Fibroblast of skin of left quadriceps (primary cell): ENCODE measurements at regions not wholly inside any gene's neighbourhood (a gene's known extent, or its start where the extent isn't known, plus 50 kb on each side); places are given as distances from the start of the nearest gene placed in this dataset.
"Not testable (repeated sequence)": the region's sequence is repeated elsewhere in the genome, so short reads cannot be mapped to it uniquely, and the experiment has no call there.

Experiments
- DNase-seq, 2 experiments: peaks; one replicate each; pipeline ENCODE4 v3.0.0-alpha.2; 2013; ENCODE audit warnings: low read depth in 2 of 2

DNA sequence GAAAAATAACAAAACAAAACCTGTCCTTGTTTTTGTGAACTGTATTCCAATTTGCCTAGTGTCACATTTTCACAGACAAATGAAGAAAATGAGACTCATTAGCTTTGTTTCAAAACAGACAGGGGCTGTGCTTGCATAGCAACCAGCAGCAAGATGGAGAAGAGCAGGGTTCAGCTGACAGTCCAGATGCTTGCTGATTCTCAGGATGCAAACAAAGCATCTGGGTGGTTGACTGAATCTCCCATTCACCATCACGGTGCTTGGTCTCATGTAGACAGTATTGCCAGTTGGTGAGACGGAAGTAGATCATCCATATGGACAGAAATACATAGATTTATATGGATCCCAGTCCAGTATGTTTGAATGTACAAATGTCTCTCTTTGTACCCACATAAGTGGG lies 326.8 kb downstream of the CCDC85A start:
- DNase-seq, result no peak

DNA sequence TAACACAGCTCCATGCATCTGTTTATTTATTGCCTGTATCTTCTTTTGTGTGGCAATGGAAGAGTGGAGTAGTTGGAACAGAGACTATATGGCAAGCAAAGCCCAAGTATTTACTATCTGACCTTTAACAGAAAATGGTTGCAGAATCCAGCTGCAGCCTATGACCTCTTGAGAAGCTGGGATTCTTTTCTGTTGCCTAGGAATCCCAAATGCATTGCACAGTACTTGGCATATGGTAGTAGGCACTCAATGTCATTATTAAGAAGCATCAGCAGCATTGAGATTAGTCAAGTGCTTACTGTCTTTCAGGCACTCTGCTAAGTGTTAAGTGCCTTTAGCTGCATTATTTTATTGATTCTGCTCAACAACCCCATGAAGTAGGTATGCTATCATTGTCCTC lies 331.6 kb downstream of the CCDC85A start:
- DNase-seq, result no peak

GRCh38 chr2:56519806-56520205 lies 336.0 kb downstream of the CCDC85A start:
- no peak for DNase-seq

DNA sequence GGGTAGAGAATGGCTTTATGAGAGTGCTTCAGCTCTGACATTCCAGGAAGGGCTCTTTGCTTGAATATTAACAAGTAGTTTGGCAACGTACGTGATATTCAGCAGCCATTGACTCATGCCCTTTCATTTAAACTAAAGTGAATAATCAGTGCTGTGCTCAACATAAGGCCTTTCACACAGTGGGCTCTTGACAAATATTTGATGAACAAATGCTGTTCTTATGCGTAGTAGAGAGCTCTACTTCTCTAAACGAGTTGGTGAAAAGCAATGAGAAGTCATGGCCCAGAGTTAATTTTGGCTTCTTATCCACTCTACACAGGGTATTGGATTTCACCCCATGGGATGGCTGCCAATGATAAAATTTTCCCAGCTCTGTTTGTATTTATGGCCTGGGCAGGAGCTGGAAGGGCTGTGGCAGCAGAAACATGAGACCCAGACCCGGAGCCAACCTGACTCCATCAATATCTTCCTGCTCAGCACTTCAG lies 338.9 kb downstream of the CCDC85A start:
- DNase-seq, result peak; percentile 26 to 28

GRCh38 chr2:56523816-56524215 lies 340.0 kb downstream of the CCDC85A start:
- peak in 1 of 2 experiments; percentile 24 for DNase-seq

DNA sequence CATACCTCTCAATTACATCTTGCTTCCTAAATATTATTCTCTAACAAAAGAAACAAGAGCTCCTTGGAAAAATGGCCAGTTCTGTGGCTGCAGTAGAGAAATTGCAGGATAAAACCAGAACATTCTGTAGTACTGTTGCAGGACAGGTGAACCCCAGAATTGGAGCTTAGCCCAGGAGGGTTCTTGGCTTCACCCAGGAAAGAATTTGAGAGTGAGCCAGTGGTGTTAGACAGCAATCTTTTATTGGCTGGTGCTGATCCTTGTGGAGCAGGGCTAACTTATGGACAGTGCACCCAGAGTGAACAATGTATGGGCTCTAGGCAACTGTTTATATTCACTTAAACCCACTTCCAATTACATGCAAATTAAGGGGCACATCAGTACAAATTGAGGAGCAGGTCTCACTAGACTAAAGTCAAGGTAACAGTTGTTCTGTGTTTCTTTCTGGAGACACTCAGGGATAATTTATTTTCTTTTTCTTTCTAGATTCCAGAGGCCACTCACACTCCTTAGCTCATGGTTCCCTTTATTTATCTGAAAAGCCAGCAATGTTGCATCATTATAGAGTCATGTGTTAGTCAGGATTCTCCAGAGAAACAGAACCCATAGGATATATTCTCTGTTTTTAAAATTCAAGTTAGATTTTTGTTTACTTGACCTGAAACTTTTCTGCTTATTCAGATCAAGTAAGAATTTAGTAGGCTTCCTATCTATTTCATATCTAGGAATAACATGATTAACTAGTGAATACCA lies 348.1 kb downstream of the CCDC85A start:
- no peak for DNase-seq

DNA sequence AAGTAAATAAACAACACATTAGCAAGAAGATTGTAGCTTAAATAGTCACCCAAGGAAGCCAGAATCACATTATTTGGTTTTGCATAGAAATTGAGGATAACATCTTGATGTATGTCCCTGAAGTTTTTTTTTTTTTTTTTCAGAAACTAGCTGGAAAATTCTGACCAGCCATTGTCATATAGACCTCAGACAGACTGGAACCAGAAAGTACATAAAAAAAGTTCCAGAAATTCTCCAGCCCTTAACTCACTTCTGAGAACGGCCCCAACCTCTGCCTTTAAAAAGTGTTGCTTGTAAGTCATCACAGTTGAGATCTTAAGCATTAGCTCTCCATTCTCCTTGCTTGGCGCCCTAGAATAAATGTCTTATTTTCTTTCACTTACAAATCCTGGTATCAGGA lies 350.5 kb downstream of the CCDC85A start:
- peak; percentile 32 to 48 for DNase-seq

DNA sequence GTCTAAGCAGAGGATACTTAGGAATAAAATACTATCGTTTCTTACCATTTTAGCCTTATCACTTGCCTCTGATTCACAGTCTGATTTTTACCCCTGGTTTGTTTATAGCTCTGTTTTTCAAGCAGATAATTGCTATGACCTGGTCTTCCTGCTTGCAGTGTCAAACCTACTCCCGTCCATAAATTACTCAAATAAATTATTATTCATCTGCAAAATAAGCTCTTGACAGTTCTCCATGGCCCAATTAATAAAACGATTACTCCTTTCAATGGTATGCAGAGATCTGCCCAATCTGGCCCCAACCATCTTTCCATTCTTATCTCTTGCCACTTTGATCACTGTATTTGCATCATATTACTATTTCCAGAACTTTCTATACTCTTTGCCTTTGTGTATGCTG lies 354.0 kb downstream of the CCDC85A start:
- DNase-seq, result no peak

GRCh38 chr2:56539618-56540017 lies 355.8 kb downstream of the CCDC85A start:
- DNase-seq, result no peak

- DNase-seq, result no peak
These were observed 356.7 kb downstream of the CCDC85A start for GRCh38 chr2:56540467-56540866.

DNA sequence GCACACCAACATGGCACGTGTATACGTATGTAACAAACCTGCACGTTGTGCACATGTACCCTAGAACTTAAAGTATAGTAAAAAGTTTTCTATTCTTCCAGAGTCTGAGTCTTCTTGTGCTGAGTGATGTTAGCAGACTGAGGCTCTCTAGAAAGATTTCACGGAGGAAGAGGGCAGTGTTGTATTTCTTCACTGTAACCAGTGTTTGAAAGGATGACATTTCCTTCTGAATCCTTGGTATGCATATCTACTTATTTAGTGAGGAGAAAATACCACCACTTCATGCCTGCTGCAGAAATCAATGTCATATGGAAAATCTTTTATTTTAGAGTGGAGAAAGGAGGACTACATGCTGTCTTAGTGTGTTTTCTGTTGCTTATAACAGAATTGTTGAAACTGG lies 357.1 kb downstream of the CCDC85A start:
- DNase-seq, result no peak

DNA sequence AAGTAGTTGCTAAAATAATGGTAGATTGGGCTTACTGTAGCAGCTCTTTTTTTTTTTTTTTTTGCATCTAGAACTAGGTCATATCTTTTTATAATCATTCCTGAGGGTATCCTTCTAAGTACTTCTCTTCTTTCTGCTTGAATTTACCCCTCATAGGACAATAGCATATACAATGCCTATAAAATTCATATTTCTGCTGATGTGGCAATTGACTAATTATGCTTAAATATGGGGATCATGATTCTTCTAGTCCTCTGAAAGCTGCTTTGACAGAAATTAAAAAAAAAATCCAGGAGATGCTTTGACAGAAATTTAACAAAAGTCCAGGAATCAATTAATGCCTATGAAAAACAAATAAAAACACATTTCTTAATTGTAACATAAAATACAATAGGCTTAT lies 358.4 kb downstream of the CCDC85A start:
- no peak for DNase-seq

DNA sequence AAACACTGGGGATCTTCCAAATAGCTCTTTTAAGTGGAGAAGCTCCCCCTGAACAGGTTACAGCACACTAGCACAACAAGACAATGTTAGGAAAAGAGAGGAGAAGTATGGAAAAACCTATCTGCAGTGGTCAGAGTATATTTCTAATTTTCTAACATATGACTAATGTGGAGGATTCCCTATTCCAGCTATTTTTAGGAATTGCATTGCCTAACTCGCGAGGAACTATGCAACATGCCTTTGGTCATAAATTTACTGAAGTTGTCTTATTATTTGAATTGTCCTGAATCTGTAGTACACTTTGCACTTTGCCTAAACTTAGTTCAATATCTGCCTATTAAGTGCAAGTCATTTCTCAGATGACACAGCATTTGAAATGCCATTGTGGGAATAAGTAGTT lies 381.4 kb downstream of the CCDC85A start:
- DNase-seq, result peak; percentile 10 to 16

- no peak for DNase-seq
These were observed 387.3 kb downstream of the CCDC85A start for GRCh38 chr2:56571074-56571473.

DNA sequence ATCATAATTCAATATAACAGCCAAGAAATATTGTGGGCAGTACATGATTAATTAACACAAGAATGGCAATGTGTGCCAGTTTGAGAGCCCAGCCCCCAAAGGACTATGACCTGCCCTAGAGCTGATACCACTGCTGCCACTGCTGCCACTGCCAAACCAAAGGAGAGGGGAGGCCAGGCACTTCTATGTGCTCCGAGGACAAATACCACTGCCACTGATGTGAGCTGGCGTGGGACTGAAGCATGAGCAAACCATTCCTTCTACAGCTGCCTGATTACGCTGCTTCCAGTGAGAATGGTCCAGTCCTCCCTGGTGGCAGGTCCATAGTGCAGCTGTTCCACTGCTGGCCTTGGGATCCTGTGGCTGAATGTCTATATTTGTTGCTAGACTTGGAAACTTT lies 392.2 kb downstream of the CCDC85A start:
- DNase-seq, result no peak

GRCh38 chr2:56580242-56580641 lies 396.5 kb downstream of the CCDC85A start:
- peak; percentile 72 to 73 for DNase-seq

GRCh38 chr2:56582570-56582969 lies 398.8 kb downstream of the CCDC85A start:
- DNase-seq, result no peak

- DNase-seq, result no peak
These were observed 400.1 kb downstream of the CCDC85A start for GRCh38 chr2:56583796-56584315.

- peak; percentile 54 to 58 for DNase-seq
These were observed 403.7 kb downstream of the CCDC85A start for GRCh38 chr2:56587456-56587855.

GRCh38 chr2:56589194-56589593 lies 405.4 kb downstream of the CCDC85A start:
- no peak for DNase-seq

DNA sequence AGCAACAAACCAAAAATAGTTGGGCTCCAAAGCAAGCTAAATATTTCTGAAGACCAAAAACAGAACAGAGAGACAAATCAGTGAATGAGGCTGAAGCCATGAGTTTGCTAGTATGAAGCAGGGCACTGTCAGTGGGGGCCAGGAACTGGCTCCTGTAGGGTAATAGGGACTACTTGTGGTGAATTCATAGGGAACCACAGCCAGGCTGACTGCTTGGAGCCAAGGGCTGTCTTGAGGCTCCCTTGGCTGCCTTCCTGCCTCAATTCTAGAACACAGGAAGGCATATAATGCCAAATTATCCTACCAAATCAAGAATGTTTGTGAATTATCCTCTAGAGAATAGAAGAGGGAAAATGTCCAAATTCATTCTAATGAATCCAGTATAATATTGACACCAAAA lies 406.0 kb downstream of the CCDC85A start:
- DNase-seq, result no peak

DNA sequence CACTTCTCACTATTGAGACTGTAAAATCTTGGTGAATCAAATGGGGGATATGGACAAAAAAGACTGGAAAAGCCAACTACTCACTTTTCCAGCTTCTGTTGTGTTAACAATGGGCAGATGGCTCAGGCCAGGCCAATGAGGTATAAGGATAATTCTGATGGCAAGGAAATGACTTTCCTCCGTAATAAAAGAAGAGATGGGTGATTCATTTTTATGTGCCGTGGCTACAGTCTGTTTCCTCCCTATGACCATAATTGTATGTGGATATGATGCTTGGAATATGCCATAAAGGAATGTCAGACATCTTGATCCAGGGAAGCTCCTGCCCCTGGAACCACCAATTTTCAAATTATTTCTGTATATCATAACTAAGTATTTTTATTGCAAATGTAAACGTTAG lies 406.8 kb downstream of the CCDC85A start:
- no peak for DNase-seq

DNA sequence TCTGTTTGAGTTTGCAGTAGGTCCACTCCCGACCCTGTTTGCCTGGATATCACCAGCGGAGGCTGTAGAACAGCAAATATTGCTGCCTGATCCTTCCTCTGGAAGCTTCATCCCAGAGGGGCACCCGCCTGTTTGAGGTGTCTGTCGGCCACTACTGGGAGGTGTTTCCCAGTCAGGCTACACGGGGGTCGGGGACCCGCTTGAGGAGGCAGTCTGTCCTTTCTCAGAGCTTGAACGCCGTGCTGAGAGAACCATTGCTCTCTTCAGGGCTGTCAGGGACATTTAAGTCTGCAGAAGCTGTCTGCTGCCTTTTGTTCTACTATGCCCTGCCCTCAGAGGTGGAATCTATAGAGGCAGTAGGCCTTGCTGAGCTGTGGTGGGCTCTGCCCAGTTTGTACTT lies 422.3 kb downstream of the CCDC85A start:
- not testable (repeated sequence) for DNase-seq

DNA sequence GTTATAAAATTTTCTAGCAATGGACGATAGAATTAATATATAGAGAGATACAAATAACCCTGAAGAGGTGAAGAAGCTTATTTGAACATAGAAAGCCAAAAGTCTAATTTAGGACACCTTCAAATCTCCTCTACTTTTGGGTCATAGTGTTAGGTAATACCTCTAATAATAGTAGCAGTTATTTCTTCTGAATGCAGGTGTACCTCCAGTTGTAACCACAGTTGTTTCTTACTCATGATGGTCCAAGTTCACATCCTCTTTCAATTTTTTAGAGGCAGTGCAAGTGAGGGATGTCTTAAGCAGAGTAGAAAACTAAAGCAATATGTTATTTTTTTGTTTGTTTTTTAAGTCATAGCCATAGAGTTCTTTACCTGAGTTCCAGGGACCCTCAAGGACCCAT lies 429.5 kb downstream of the CCDC85A start:
- DNase-seq, result no peak
